ENCODE measurements at regions not wholly inside any gene's neighbourhood (a gene's known extent, or its start where the extent isn't known, plus 50 kb on each side); places are given as distances from the start of the nearest gene placed in this dataset.

DNA sequence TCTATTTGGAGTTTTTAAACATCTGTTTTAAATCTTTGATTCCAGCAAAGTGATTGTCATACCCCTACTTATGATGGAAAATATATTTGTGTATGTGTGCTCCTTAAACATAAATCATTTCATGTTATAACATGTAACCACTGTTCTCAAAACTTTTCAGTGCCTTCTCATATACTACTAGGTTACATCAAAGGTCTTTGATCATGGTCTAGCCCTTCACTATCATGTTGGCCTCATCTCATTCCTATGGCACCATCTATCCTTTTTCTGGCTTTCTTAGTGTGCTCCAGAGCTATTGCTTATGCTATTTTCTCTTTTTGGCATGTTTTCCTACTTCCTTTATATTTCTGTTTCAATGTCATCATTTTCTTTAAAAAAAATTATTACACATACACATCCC lies 367.9 kb upstream of the SLC39A10 start:
- Mint-ChIP-seq H3K4me3 (ENCODE audit: unreplicated experiment) (no peak overlapping the region), H3K27ac (ENCODE audit: unreplicated experiment) (no peak overlapping the region), H3K36me3 (ENCODE audit: low read depth, unreplicated experiment) (no peaks in the 10 kb centered on the region), H3K27me3 (ENCODE audit: low read depth, unreplicated experiment) (no peaks in the 10 kb centered on the region), H3K9me3 (ENCODE audit: unreplicated experiment) (no peaks in the 10 kb centered on the region), H3K4me1 (ENCODE audit: low read depth, unreplicated experiment) (no peaks in the 10 kb centered on the region)
- Histone ChIP-seq H4K20me1 (ENCODE audit: insufficient read depth, low read length) (no peaks in the 10 kb centered on the region), H3K27me3 (ENCODE audit: insufficient read depth, low read length) (no peaks in the 10 kb centered on the region), H3K9me3 (ENCODE audit: insufficient read depth, low read depth, low read length) (peaks cover 2% of the 10 kb centered on the region), H3K4me1 (ENCODE audit: insufficient read depth, low read length) (no peaks in the 10 kb centered on the region), H3K27ac (ENCODE audit: low read depth, low read length) (no peak overlapping the region), H3K4me3 (ENCODE audit: insufficient read depth, low read depth, low read length) (no peak overlapping the region), H3K4me2 (ENCODE audit: low read length) (no peak overlapping the region), H2AFZ (ENCODE audit: low read depth, low read length) (no peak overlapping the region), H3K36me3 (ENCODE audit: insufficient read depth, low read length) (no peaks in the 10 kb centered on the region), H3K79me2 (ENCODE audit: insufficient read depth, low read length) (no peaks in the 10 kb centered on the region), H3K9ac (ENCODE audit: low read length) (no peak overlapping the region)
- TF ChIP-seq EZH2 (IDR thresholded peaks at IDR 0.05; ENCODE audit: insufficient read depth, low read length) = no peak
- TF ChIP-seq, protein P1, sequence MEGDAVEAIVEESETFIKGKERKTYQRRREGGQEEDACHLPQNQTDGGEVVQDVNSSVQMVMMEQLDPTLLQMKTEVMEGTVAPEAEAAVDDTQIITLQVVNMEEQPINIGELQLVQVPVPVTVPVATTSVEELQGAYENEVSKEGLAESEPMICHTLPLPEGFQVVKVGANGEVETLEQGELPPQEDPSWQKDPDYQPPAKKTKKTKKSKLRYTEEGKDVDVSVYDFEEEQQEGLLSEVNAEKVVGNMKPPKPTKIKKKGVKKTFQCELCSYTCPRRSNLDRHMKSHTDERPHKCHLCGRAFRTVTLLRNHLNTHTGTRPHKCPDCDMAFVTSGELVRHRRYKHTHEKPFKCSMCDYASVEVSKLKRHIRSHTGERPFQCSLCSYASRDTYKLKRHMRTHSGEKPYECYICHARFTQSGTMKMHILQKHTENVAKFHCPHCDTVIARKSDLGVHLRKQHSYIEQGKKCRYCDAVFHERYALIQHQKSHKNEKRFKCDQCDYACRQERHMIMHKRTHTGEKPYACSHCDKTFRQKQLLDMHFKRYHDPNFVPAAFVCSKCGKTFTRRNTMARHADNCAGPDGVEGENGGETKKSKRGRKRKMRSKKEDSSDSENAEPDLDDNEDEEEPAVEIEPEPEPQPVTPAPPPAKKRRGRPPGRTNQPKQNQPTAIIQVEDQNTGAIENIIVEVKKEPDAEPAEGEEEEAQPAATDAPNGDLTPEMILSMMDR (IDR thresholded peaks at IDR 0.05; ENCODE audit: insufficient read depth, low read depth, low read length) = no peak
- no peak for FAIRE-seq
- DNase-seq (ENCODE audit: low read depth) = no peak

GRCh38 chr2:195279840-195280427 lies 377.1 kb upstream of the SLC39A10 start:
- no peak for TF ChIP-seq EZH2 (IDR thresholded peaks at IDR 0.05; ENCODE audit: insufficient read depth, low read length)
- TF ChIP-seq, protein P1 (IDR thresholded peaks at IDR 0.05; ENCODE audit: insufficient read depth, low read depth, low read length) = no peak
- no peaks in the 10 kb centered on the region for H3K36me3 ChIP-seq (ENCODE audit: insufficient read depth, low read length)
- H3K27me3 Mint-ChIP-seq (ENCODE audit: low read depth, unreplicated experiment) = no peaks in the 10 kb centered on the region
- H3K27me3 ChIP-seq (ENCODE audit: insufficient read depth, low read length) = no peaks in the 10 kb centered on the region
- H2AFZ ChIP-seq (ENCODE audit: low read depth, low read length) = no peak overlapping the region
- DNase-seq (ENCODE audit: low read depth) = no peak
- no peak overlapping the region for H3K9ac ChIP-seq (ENCODE audit: low read length)
- H3K79me2 ChIP-seq (ENCODE audit: insufficient read depth, low read length) = no peaks in the 10 kb centered on the region
- H3K27ac Mint-ChIP-seq (ENCODE audit: unreplicated experiment) = no peak overlapping the region
- no peak for FAIRE-seq
- H3K4me2 ChIP-seq (ENCODE audit: low read length) = no peak overlapping the region
- no peak overlapping the region for H3K4me3 Mint-ChIP-seq (ENCODE audit: unreplicated experiment)
- no peaks in the 10 kb centered on the region for H3K9me3 ChIP-seq (ENCODE audit: insufficient read depth, low read depth, low read length)
- no peaks in the 10 kb centered on the region for H3K4me1 ChIP-seq (ENCODE audit: insufficient read depth, low read length)
- H3K36me3 Mint-ChIP-seq (ENCODE audit: low read depth, unreplicated experiment) = no peaks in the 10 kb centered on the region
- H3K27ac ChIP-seq (ENCODE audit: low read depth, low read length) = no peak overlapping the region
- no peaks in the 10 kb centered on the region for H4K20me1 ChIP-seq (ENCODE audit: insufficient read depth, low read length)
- peaks cover 11% of the 10 kb centered on the region for H3K4me1 Mint-ChIP-seq (ENCODE audit: low read depth, unreplicated experiment)
- no peak overlapping the region for H3K4me3 ChIP-seq (ENCODE audit: insufficient read depth, low read depth, low read length)
- H3K9me3 Mint-ChIP-seq (ENCODE audit: unreplicated experiment) = no peaks in the 10 kb centered on the region

DNA sequence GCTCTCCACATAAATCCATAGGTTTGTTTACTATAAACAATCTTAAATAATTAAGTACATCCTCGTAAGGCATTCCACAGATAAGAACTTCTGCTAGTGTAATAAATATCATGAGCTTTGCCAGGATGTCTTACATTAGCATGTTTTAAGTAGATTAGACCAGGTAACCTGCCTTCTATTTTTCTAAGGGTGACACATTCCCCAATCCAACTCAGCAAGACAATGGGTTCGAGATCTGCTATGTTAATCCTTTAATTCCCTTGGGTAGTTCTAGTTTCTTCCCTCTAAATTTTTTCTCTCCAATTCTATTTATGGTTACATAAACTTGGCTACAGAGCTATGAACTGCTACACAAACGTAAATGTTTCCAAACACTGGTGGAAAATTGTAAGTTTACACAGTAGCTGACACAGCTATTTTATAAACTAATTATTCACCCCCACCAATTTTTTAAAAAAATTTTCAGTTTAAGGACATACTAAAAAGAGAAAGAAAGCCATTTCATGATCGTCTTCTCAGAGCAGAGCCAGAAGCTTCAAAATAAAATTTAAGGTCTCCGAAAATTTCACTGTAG lies 386.5 kb upstream of the SLC39A10 start:
- H4K20me1 ChIP-seq (ENCODE audit: insufficient read depth, low read length) = no peaks in the 10 kb centered on the region
- Mint-ChIP-seq H3K4me1 (ENCODE audit: low read depth, unreplicated experiment) (peaks cover 2% of the 10 kb centered on the region), H3K9me3 (ENCODE audit: unreplicated experiment) (no peaks in the 10 kb centered on the region), H3K27me3 (ENCODE audit: low read depth, unreplicated experiment) (no peaks in the 10 kb centered on the region), H3K4me3 (ENCODE audit: unreplicated experiment) (no peak overlapping the region), H3K36me3 (ENCODE audit: low read depth, unreplicated experiment) (no peaks in the 10 kb centered on the region), H3K27ac (ENCODE audit: unreplicated experiment) (no peak overlapping the region)
- H3K4me1 ChIP-seq (ENCODE audit: insufficient read depth, low read length) = no peaks in the 10 kb centered on the region
- no peaks in the 10 kb centered on the region for H3K79me2 ChIP-seq (ENCODE audit: insufficient read depth, low read length)
- H3K4me3 ChIP-seq (ENCODE audit: insufficient read depth, low read depth, low read length) = no peak overlapping the region
- no peak overlapping the region for H2AFZ ChIP-seq (ENCODE audit: low read depth, low read length)
- DNase-seq (ENCODE audit: low read depth) = no peak
- TF ChIP-seq EZH2 (IDR thresholded peaks at IDR 0.05; ENCODE audit: insufficient read depth, low read length) = no peak
- no peaks in the 10 kb centered on the region for H3K27me3 ChIP-seq (ENCODE audit: insufficient read depth, low read length)
- no peaks in the 10 kb centered on the region for H3K36me3 ChIP-seq (ENCODE audit: insufficient read depth, low read length)
- no peak for FAIRE-seq
- no peaks in the 10 kb centered on the region for H3K9me3 ChIP-seq (ENCODE audit: insufficient read depth, low read depth, low read length)
- H3K4me2 ChIP-seq (ENCODE audit: low read length) = no peak overlapping the region
- H3K9ac ChIP-seq (ENCODE audit: low read length) = no peak overlapping the region
- H3K27ac ChIP-seq (ENCODE audit: low read depth, low read length) = no peak overlapping the region
